GM23248 (cell line): ENCODE measurements at regions not wholly inside any gene's neighbourhood (a gene's known extent, or its start where the extent isn't known, plus 50 kb on each side); places are given as distances from the start of the nearest gene placed in this dataset.

ENCODE experiments used
- DNase-seq: peaks from one replicate; pipeline ENCODE4 v3.0.0-alpha.2; 2015
- H2AFZ ChIP-seq: fragments of 200-600 bp; sonication (generic); 2 replicates; pipeline ENCODE4 v1.6.1; 2016; ENCODE audit warnings: antibody characterized with exemption
- H3F3A ChIP-seq: fragments of 200-600 bp; sonication (generic); 2 replicates; pipeline ENCODE4 v1.6.1; 2016; ENCODE audit warnings: mild to moderate bottlenecking, antibody characterized with exemption, mixed run types; ENCODE audit not compliant: insufficient read depth
- H3K27ac ChIP-seq: fragments of 200-600 bp; sonication (generic); 2 replicates; pipeline ENCODE4 v1.5.1; 2016; ENCODE audit warnings: mild to moderate bottlenecking
- H3K27me3 ChIP-seq: fragments of 200-600 bp; sonication (generic); replicated peaks from 2 replicates; pipeline ENCODE4 v1.6.1; 2016; ENCODE audit warnings: mild to moderate bottlenecking; ENCODE audit not compliant: insufficient read depth
- H3K36me3 ChIP-seq: fragments of 200-600 bp; sonication (generic); 2 replicates; pipeline ENCODE4 v1.6.1; 2016; ENCODE audit warnings: low read depth, mild to moderate bottlenecking
- H3K4me1 ChIP-seq: fragments of 200-600 bp; sonication (generic); 2 replicates; pipeline ENCODE4 v1.6.1; 2016; ENCODE audit warnings: mild to moderate bottlenecking; ENCODE audit not compliant: insufficient read depth
- H3K4me2 ChIP-seq: fragments of 200-600 bp; sonication (generic); one replicate; pipeline ENCODE4 v1.6.1; 2016; ENCODE audit warnings: mild to moderate bottlenecking; ENCODE audit not compliant: unreplicated experiment
- H3K4me3 ChIP-seq: fragments of 200-600 bp; sonication (generic); 2 replicates; pipeline ENCODE4 v1.5.1; 2016; ENCODE audit warnings: mild to moderate bottlenecking
- H3K79me2 ChIP-seq: fragments of 200-600 bp; sonication (generic); 2 replicates; pipeline ENCODE4 v1.6.1; 2016; ENCODE audit warnings: mild to moderate bottlenecking; ENCODE audit not compliant: insufficient read depth
- H3K9ac ChIP-seq: fragments of 200-600 bp; sonication (generic); 2 replicates; pipeline ENCODE4 v1.6.1; 2016; ENCODE audit warnings: mild to moderate bottlenecking
- H3K9me2 ChIP-seq: fragments of 200-600 bp; sonication (generic); 2 replicates; pipeline ENCODE4 v1.6.1; 2016; ENCODE audit warnings: mixed run types, mild to moderate bottlenecking, moderate library complexity; ENCODE audit not compliant: insufficient read depth
- H3K9me3 ChIP-seq: fragments of 200-600 bp; sonication (generic); one replicate; pipeline ENCODE4 v1.6.1; 2017; ENCODE audit warnings: low read depth
- H4K20me1 ChIP-seq: fragments of 200-600 bp; sonication (generic); 2 replicates; pipeline ENCODE4 v1.6.0; 2016; ENCODE audit not compliant: insufficient read depth
- EZH2 ChIP-seq: fragments of 200-600 bp; sonication (generic); IDR thresholded peaks from 2 replicates; pipeline ENCODE4 v1.6.1; 2018; ENCODE audit warnings: antibody characterized with exemption, mild to moderate bottlenecking; ENCODE audit not compliant: insufficient read depth, poor library complexity, severe bottlenecking
- EZH2phosphoT487 ChIP-seq: fragments of 200-600 bp; sonication (generic); IDR thresholded peaks from 2 replicates; pipeline ENCODE4 v1.6.1; 2018; ENCODE audit warnings: antibody characterized with exemption, moderate library complexity, mild to moderate bottlenecking, low read depth; ENCODE audit not compliant: insufficient read depth
- WGBS, 2 experiments: methylation state at CpG; one replicate each; pipeline ENCODE4 v1.1.6; 2015 to 2017; ENCODE audit warnings: low lambda C conversion rate in 2 of 2, low coverage in 1 of 2; ENCODE audit errors: missing lambda C conversion rate in 2 of 2; 5-methylcytosine and 5-hydroxymethylcytosine counted together
- in situ Hi-C: fragments of 300-500 bp; cut with MboI; formaldehyde crosslinking; loops from 2 replicates; pipeline ENCODE4 v1.15.0; 2020

GRCh38 chr13:40384976-40385857 lies 281.2 kb downstream of the FOXO1 start:
- H3F3A ChIP-seq = no peaks in the 10 kb centered on the region
- no peaks in the 10 kb centered on the region for H4K20me1 ChIP-seq
- H3K9me3 ChIP-seq = no peaks in the 10 kb centered on the region
- H3K9me2 ChIP-seq = no peaks in the 10 kb centered on the region
- TF ChIP-seq EZH2phosphoT487 (no peak), EZH2 (no peak)
- H3K4me2 ChIP-seq = no peak overlapping the region
- H3K27ac ChIP-seq = no peak overlapping the region
- no peak overlapping the region for H2AFZ ChIP-seq
- H3K9ac ChIP-seq = no peak overlapping the region
- DNase-seq = no peak
- H3K4me3 ChIP-seq = no peak overlapping the region
- H3K4me1 ChIP-seq = no peaks in the 10 kb centered on the region
- in situ Hi-C loops = no loop called here
- no peaks in the 10 kb centered on the region for H3K36me3 ChIP-seq
- H3K27me3 ChIP-seq = no peaks in the 10 kb centered on the region; the same call in 1 of the 2 replicates
- 53 to 54% methylated on average over 6 of the region's 6 CpGs for WGBS, 2 experiments
- H3K79me2 ChIP-seq = no peaks in the 10 kb centered on the region

- H3K9me3 ChIP-seq = no peaks in the 10 kb centered on the region
- H3K4me1 ChIP-seq = no peaks in the 10 kb centered on the region
- no peaks in the 10 kb centered on the region for H4K20me1 ChIP-seq
- H3K27ac ChIP-seq = no peak overlapping the region
- no peaks in the 10 kb centered on the region for H3K79me2 ChIP-seq
- no peak overlapping the region for H3K4me2 ChIP-seq
- no peak for DNase-seq
- no peak overlapping the region for H2AFZ ChIP-seq
- H3K4me3 ChIP-seq = no peak overlapping the region
- no peaks in the 10 kb centered on the region for H3K36me3 ChIP-seq
- H3F3A ChIP-seq = no peaks in the 10 kb centered on the region
- no peak overlapping the region for H3K9ac ChIP-seq
- no peaks in the 10 kb centered on the region; the same call in 1 of the 2 replicates for H3K27me3 ChIP-seq
- in situ Hi-C loops = no loop called here
- no peaks in the 10 kb centered on the region for H3K9me2 ChIP-seq
- TF ChIP-seq EZH2 = no peak
- no peak for TF ChIP-seq EZH2phosphoT487
- 60 to 64% methylated on average over 4 of the region's 4 CpGs for whole genome bisulfite sequencing, 2 experiments
Measured at GRCh38 chr13:40385858-40386180, 280.6 kb downstream of the FOXO1 start.

- Histone ChIP-seq H3F3A (no peaks in the 10 kb centered on the region), H4K20me1 (no peaks in the 10 kb centered on the region), H3K4me1 (no peaks in the 10 kb centered on the region), H3K4me2 (no peak overlapping the region), H3K9ac (no peak overlapping the region), H3K79me2 (no peaks in the 10 kb centered on the region), H3K9me3 (no peaks in the 10 kb centered on the region), H3K9me2 (no peaks in the 10 kb centered on the region), H3K27me3 (no peaks in the 10 kb centered on the region; the same call in 1 of the 2 replicates), H2AFZ (no peak overlapping the region), H3K27ac (no peak overlapping the region), H3K4me3 (no peak overlapping the region), H3K36me3 (no peaks in the 10 kb centered on the region)
- 72 to 78% methylated on average over 4 of the region's 4 CpGs for WGBS, 2 experiments
- in situ Hi-C loops = no loop called here
- TF ChIP-seq EZH2phosphoT487 (no peak), EZH2 (no peak)
- DNase-seq = no peak
Measured at GRCh38 chr13:40386586-40386985, 279.9 kb downstream of the FOXO1 start.

DNA sequence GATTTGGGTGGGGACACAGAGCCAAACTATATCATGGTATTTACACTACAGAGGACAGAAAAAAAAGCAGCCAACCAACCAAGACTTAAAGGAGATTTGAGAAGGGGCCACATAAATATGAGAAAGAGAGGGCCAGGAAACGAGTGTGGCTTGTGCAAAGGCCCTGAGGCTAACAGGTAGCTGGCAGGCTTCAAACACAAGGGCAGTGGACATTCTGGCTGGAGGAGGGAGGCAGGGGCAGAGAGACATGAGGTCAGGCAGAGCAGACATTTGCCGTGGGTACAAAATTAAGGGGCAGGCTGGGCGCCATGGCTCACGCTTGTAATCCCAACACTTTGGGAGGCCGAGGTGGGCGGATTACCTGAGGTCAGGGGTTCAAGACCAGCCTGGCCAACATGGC lies 278.7 kb downstream of the FOXO1 start:
- Histone ChIP-seq H3K4me1 (no peaks in the 10 kb centered on the region), H3K4me3 (no peak overlapping the region), H3K36me3 (no peaks in the 10 kb centered on the region), H3K79me2 (no peaks in the 10 kb centered on the region), H4K20me1 (no peaks in the 10 kb centered on the region), H2AFZ (no peak overlapping the region), H3K9ac (no peak overlapping the region), H3K4me2 (no peak overlapping the region), H3K27ac (no peak overlapping the region), H3K27me3 (no peaks in the 10 kb centered on the region; the same call in 1 of the 2 replicates), H3K9me2 (no peaks in the 10 kb centered on the region), H3F3A (no peaks in the 10 kb centered on the region), H3K9me3 (no peaks in the 10 kb centered on the region)
- no peak for DNase-seq
- 68 to 83% methylated on average over 6 of the region's 6 CpGs for WGBS, 2 experiments
- TF ChIP-seq EZH2 (no peak), EZH2phosphoT487 (no peak)
- in situ Hi-C loops = no loop called here
